NCI-H1092 (cell line): ENCODE measurements at regions not wholly inside any gene's neighbourhood (a gene's known extent, or its start where the extent isn't known, plus 50 kb on each side); places are given as distances from the start of the nearest gene placed in this dataset.
"Not testable (repeated sequence)": the region's sequence is repeated elsewhere in the genome, so short reads cannot be mapped to it uniquely, and the experiment has no call there.

Source experiments
- DNase-seq: peaks from one replicate; lab custom pipeline; 2025; lab: John Stamatoyannopoulos, UW

DNA sequence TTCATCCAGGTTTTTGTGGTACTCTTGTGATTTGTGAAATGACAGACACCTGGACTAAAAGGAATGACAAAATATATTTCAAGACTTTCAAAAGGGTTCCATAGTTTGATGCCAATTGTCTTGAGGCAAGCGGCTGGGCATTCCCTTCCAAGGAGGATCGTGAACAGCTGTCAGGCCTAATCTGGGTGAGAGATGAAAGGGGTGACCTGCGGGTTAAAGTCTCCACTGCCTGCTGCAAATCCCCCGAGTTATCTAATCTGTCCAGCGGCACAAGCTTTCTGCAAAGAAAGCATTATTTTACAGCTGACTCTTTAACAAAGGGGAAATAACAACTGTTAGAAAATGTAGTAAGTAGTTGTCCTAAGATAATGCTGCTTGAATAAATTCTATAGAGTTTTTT lies 128.7 kb upstream of the MB21D2 start:
- no peak for DNase-seq

DNA sequence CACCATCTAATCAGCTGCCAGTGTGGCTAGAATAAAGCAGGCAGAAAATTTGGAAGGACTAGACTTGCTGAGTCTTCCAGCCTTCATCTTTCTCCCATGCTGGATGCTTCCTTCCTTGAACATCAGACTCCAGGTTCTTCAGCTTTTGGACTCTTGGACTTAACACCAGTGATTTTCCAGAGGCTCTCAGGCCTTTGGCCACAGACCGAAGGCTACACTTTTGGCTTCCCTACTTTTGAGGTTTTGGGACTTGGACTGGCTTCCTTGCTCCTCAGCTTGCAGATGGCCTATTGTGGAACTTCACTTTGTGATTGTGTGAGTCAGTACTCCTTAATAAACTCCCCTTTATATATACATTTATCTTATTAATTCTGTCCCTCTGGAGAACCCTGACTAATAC lies 129.8 kb upstream of the MB21D2 start:
- not testable (repeated sequence) for DNase-seq

DNA sequence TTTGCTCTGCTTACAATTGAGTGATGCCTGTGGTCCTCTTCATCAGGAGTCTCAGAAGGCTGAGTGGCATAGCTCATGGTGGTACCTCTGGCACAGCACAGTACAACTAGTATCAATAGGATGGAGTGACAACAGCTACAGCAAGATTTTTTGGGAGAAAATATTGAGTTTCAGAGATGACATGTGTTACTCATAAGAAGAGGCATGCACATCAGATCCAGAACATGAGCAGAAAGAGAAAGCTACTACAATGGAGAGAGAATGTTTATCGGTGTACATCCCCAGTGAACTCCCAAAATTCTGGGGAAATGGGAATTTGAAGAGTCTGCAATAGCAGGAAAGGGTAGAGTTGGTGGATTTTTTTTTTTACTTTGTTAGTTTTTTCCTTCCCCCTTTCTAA lies 130.5 kb upstream of the MB21D2 start:
- no peak for DNase-seq

- DNase-seq, result no peak
Observed at GRCh38 chr3:193049935-193050334, 132.3 kb upstream of the MB21D2 start.

DNA sequence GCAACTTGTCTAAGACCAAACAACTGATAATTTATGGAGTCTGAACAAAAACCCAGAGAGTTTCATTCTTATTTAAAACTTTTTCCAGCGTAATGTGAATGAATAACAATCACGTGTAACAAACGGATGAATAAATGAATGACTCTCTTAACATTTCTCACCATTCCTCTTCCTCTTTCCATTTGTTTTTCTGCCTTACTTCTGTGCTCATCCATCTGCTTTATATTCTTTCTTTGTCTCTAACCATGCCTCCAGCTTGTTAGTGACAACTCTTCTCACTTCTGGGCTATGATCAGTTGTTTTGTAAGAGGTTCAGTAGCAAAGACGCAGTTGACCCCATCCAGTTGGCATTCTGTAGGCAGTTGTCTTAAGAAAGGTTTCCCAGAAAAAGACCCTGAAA lies 133.7 kb upstream of the MB21D2 start:
- DNase-seq, result no peak

DNA sequence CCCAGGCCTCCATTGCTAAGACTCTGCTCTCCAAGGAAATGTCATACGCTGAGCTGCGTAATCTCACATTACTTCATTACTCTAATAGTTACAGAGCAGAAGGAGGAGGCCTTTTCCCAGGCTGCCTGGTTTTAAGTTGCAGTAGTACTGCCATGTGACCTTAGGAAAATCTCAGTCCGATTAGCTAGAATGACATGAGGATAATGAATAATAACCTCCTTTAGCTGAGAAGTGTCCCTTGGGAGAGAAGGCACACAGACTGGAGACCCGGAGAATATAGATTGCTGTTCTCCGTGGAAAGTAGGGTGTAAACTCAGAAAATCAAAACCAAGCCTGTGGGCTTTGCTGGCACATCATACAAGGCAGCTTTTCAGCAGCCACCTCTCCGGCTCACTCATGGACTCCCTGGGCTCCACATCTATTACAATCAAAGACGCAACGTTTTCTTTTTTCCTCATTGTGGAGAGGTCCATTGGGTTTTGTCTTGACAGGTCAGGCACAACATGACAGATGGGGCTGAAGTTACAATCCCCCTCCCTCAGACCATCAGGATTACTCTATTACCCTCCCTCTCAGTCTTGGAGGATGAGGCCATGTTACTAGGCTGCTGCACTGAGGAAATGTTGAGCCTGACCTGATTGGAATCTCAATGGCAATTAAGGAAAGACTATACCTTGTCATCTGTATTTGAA lies 134.8 kb upstream of the MB21D2 start:
- no peak for DNase-seq

GRCh38 chr3:193053046-193053435 lies 135.4 kb upstream of the MB21D2 start:
- no peak for DNase-seq

GRCh38 chr3:193055352-193055751 lies 137.7 kb upstream of the MB21D2 start:
- DNase-seq, result no peak

DNA sequence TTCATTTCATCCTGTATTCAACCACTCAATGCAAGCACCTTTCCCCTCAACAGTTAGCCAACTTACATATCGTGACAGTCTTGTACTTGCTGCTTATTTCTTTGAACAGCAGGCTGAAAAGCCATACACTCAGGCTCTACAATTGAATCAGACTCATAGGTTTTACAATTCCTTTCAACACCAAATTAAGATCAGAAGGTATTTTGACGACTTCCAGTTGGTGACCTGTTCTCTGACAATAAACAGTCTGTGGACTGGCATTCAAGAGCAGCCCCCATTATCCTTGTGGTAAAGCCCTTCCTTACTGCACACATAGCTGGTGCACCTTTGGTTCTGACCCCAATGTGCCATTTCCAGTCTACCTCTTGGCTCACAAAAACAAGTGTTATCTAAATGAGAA lies 140.0 kb upstream of the MB21D2 start:
- no peak for DNase-seq

- no peak for DNase-seq
Observed at GRCh38 chr3:193060748-193061546, 143.3 kb upstream of the MB21D2 start.

DNA sequence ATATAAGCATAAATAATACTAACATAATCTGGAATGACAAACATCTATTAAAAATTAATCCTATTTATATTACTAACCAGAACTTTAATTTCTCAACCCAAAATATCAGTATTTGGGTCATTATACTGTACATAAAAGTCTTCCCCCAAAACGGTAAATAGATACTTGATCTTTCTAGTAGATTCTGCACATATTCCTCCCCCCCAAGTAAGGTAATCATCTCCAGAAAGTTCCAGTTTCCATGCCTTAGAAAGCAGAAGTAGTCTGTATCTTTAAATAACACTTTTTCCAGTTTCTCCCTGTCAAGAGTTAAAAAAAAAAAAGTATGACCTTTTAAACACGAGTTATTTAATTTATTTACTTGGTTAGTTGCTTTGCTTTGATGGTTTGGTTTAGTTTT lies 150.7 kb upstream of the MB21D2 start:
- DNase-seq, result no peak

GRCh38 chr3:193069732-193070131 lies 152.1 kb upstream of the MB21D2 start:
- not testable (repeated sequence) for DNase-seq

DNA sequence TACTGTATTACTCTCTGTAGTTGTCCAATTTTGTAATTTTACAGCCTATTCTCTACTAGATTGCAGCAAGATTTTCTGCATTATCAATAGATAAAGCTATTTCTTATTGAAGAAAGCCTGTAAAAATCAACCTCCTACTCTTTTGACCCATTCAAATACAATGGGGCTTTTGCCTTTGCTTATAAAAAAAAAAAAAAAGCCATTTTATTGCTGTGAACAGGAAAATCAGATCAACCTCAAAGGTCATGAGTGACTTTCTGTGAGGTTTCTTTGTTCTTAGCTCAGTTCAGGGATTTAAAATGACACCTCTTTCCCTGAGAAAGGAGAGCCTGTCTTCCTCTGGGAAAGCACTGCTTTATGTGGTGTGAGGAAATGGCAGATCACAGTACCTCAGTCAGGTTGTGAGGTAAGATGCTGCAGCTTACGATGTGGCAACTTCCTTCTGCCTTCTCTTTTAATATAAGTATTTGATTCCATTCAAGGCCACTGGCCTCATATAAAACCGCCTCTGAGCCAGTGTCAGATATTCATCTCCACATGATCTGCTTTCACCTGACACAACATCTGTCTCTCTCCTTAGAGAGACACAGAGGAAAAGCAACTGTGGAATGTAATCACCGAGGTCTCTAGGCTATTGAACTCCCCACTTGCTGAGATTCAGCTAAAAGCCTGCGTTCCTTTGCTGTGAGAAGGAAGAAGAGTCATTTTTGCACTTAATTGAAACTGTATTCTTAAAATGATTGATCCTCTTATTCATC lies 161.5 kb upstream of the MB21D2 start:
- DNase-seq, result no peak

DNA sequence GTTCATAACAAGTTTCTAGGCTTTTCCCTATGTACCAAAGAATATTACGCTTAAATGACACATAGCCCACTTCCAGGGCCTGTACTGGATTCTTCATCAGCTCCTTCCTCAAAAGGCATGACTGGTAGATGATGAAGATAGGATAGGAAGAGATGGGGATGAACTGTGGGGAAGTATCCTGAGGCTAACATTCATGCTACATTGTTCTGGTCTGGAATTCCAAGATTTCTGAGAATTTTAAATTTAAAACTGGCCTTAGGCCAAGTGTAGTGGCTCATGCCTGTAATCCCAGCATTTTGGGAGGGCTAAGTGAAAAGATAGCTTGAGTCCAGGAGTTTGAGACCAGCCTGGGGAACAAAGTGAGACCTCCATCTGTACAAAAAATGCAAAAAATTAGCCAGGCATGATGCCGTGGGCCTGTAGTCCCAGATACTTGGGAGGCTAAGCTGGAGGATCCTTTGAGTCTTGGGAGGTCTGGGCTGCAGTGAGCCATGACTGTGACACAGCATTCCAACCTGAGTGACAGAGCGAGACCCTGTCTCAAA lies 160.1 kb upstream of the PLAAT1 start:
- no peak for DNase-seq

- DNase-seq, result no peak
Observed at GRCh38 chr3:193085655-193086054, 155.4 kb upstream of the PLAAT1 start.

- DNase-seq, result no peak
Observed at GRCh38 chr3:193086681-193087080, 154.3 kb upstream of the PLAAT1 start.

DNA sequence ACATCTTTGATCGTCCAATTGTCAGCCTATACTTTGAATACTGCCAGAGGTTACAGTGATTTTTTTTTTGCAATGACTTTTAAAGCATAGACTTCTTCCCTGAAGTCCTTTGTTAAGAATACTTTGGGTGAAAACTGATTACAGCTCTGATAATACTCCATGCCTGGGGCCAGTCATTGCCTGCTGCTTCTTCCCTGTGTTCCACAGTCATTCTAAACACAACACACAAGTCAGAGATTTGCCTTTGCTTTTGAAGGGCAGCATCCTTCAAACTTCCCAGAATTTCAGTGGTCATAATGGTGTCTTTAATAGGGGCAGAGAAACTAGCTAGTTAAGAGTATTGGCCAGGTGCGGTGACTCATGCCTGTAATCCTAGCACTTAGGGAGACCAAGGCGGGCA lies 153.7 kb upstream of the PLAAT1 start:
- no peak for DNase-seq

- DNase-seq, result peak; percentile 77
Observed at GRCh38 chr3:193095366-193095765, 145.7 kb upstream of the PLAAT1 start.

GRCh38 chr3:193096076-193096475 lies 144.9 kb upstream of the PLAAT1 start:
- no peak for DNase-seq

GRCh38 chr3:193114431-193115340 lies 126.3 kb upstream of the PLAAT1 start:
- DNase-seq, result no peak

- DNase-seq, result no peak
Observed at GRCh38 chr3:193116871-193117270, 124.2 kb upstream of the PLAAT1 start.

DNA sequence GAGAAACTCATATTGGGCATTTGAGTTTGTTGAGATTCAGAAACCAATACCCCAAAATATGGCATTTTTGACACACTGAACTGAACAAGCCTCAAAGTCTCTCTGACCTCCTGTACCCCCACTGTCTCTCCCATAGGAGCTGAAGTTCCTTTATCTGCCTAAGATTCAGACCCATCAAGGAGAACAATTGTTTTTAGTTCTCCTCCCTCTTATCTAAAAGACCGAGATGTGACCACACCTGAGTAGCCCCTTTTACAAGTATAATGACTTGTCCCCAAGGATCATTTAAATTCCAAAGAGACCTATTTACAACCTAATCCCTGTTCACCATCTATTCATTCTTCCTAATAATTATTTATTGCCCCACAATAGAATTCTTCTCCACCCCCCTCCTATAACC lies 122.1 kb upstream of the PLAAT1 start:
- DNase-seq, result no peak
